K562 (cell line): ENCODE measurements at regions not wholly inside any gene's neighbourhood (a gene's known extent, or its start where the extent isn't known, plus 50 kb on each side); places are given as distances from the start of the nearest gene placed in this dataset.

ENCODE experiments used
- HCFC1 ChIP-seq: IDR thresholded peaks from 2 replicates; pipeline ENCODE4 v1.6.1; 2012; ENCODE audit warnings: low read depth, low read length, improper control_type of control experiment
- HDAC2 ChIP-seq: fragments of 450-650 bp; IDR thresholded peaks from 2 replicates; pipeline ENCODE4 v1.6.1; 2016; ENCODE audit warnings: mild to moderate bottlenecking
- IFI16 ChIP-seq: fragments of 250-450 bp; sonication (Bioruptor Pico); IDR thresholded peaks from 2 replicates; pipeline ENCODE4 v2.1.2; 2022; ENCODE audit warnings: mild to moderate bottlenecking, inconsistent platforms
- LCOR ChIP-seq: sonication (generic); formaldehyde crosslinking; IDR thresholded peaks from 2 replicates; pipeline ENCODE4 v1.8.0; 2022; ENCODE audit warnings: mild to moderate bottlenecking, missing genetic modification reagents
- RBM17 ChIP-seq: fragments of 200-400 bp; formaldehyde crosslinking; IDR thresholded peaks from 2 replicates; pipeline ENCODE4 v1.6.1; 2017; ENCODE audit warnings: low read depth, mild to moderate bottlenecking, low read length, borderline replicate concordance
- SP2 ChIP-seq: IDR thresholded peaks from 2 replicates; pipeline ENCODE4 v1.6.1; 2011; ENCODE audit warnings: mild to moderate bottlenecking, low read depth, low read length, moderate library complexity; ENCODE audit not compliant: poor library complexity, severe bottlenecking; ENCODE audit errors: extremely low read depth
- ZNF3 ChIP-seq: fragments of 250-450 bp; sonication (Bioruptor Pico); IDR thresholded peaks from 2 replicates; pipeline ENCODE4 v1.5.0; 2021; ENCODE audit warnings: mild to moderate bottlenecking, moderate library complexity
- TF ChIP-seq, protein P1 (sequence below): fragments of 200-600 bp; sonication (generic); IDR thresholded peaks from one replicate; pipeline ENCODE4 v1.6.1; 2012; ENCODE audit warnings: mild to moderate bottlenecking, low read depth, low read length, inconsistent platforms
- TF ChIP-seq, protein P2 (sequence below): sonication (generic); formaldehyde crosslinking; IDR thresholded peaks from 2 replicates; pipeline ENCODE4 v1.8.1; 2023; ENCODE audit warnings: mild to moderate bottlenecking, missing genetic modification reagents
- TF ChIP-seq, protein P3 (sequence below), 2 experiments: fragments of 200-800 bp in 1 of 2; sonication (Bioruptor generic) in 1 of 2; sonication (generic) in 1 of 2; formaldehyde crosslinking in 1 of 2; IDR thresholded peaks in 1 of 2; conservative IDR thresholded peaks in 1 of 2; 2 replicates each; pipeline versions ENCODE4 v1.5.0 to v1.6.1; 2016 to 2020; ENCODE audit warnings: missing compliant biosample characterization in 1 of 2, missing genetic modification characterization in 1 of 2, missing genetic modification reagents in 1 of 2

DNA sequence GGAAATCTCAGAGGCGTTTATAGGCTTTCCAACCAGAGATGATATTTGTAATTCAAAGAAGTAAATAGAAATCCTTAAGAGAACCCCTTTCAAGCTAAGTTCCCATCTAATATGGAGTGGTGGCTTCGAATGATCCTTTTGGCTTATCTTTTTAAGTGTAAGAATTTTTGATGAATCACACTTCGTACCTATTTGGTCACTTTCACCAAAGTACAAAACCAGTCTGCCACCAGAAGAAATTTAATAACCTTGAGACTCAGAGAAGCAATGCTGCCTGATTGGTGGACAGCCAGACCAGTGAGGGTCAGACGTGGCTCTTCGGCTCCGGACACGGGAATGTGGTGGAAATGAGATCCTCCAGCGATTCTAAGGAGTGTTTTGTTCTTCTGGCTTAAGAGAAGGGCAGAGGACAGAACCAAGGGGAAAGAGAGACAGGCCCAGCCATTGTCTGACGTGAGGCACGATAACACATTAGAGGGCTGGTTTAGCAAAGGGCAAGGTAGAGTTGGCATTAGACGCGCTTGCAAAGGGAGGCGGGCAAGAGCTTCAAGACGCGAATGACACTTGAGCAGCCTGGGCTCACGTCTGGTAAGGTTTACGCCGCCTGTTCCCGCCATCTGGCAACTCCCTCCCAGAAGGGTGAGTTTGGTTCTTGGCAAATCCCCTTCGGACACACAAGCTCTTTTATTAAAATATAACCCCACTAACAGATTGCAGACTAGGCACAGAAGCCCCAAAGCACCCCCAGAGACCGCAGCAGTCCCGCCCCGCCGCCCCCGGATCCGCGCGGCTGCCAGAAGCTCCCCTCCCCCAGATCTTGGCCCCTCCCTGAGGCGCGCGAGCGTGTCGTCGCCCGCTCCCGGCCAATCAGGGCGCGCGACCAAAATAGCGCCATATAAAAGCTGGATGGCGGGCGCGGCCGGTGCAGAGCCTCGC is 50.0 kb upstream of the EZR start (continued):
- TF ChIP-seq, protein P1, sequence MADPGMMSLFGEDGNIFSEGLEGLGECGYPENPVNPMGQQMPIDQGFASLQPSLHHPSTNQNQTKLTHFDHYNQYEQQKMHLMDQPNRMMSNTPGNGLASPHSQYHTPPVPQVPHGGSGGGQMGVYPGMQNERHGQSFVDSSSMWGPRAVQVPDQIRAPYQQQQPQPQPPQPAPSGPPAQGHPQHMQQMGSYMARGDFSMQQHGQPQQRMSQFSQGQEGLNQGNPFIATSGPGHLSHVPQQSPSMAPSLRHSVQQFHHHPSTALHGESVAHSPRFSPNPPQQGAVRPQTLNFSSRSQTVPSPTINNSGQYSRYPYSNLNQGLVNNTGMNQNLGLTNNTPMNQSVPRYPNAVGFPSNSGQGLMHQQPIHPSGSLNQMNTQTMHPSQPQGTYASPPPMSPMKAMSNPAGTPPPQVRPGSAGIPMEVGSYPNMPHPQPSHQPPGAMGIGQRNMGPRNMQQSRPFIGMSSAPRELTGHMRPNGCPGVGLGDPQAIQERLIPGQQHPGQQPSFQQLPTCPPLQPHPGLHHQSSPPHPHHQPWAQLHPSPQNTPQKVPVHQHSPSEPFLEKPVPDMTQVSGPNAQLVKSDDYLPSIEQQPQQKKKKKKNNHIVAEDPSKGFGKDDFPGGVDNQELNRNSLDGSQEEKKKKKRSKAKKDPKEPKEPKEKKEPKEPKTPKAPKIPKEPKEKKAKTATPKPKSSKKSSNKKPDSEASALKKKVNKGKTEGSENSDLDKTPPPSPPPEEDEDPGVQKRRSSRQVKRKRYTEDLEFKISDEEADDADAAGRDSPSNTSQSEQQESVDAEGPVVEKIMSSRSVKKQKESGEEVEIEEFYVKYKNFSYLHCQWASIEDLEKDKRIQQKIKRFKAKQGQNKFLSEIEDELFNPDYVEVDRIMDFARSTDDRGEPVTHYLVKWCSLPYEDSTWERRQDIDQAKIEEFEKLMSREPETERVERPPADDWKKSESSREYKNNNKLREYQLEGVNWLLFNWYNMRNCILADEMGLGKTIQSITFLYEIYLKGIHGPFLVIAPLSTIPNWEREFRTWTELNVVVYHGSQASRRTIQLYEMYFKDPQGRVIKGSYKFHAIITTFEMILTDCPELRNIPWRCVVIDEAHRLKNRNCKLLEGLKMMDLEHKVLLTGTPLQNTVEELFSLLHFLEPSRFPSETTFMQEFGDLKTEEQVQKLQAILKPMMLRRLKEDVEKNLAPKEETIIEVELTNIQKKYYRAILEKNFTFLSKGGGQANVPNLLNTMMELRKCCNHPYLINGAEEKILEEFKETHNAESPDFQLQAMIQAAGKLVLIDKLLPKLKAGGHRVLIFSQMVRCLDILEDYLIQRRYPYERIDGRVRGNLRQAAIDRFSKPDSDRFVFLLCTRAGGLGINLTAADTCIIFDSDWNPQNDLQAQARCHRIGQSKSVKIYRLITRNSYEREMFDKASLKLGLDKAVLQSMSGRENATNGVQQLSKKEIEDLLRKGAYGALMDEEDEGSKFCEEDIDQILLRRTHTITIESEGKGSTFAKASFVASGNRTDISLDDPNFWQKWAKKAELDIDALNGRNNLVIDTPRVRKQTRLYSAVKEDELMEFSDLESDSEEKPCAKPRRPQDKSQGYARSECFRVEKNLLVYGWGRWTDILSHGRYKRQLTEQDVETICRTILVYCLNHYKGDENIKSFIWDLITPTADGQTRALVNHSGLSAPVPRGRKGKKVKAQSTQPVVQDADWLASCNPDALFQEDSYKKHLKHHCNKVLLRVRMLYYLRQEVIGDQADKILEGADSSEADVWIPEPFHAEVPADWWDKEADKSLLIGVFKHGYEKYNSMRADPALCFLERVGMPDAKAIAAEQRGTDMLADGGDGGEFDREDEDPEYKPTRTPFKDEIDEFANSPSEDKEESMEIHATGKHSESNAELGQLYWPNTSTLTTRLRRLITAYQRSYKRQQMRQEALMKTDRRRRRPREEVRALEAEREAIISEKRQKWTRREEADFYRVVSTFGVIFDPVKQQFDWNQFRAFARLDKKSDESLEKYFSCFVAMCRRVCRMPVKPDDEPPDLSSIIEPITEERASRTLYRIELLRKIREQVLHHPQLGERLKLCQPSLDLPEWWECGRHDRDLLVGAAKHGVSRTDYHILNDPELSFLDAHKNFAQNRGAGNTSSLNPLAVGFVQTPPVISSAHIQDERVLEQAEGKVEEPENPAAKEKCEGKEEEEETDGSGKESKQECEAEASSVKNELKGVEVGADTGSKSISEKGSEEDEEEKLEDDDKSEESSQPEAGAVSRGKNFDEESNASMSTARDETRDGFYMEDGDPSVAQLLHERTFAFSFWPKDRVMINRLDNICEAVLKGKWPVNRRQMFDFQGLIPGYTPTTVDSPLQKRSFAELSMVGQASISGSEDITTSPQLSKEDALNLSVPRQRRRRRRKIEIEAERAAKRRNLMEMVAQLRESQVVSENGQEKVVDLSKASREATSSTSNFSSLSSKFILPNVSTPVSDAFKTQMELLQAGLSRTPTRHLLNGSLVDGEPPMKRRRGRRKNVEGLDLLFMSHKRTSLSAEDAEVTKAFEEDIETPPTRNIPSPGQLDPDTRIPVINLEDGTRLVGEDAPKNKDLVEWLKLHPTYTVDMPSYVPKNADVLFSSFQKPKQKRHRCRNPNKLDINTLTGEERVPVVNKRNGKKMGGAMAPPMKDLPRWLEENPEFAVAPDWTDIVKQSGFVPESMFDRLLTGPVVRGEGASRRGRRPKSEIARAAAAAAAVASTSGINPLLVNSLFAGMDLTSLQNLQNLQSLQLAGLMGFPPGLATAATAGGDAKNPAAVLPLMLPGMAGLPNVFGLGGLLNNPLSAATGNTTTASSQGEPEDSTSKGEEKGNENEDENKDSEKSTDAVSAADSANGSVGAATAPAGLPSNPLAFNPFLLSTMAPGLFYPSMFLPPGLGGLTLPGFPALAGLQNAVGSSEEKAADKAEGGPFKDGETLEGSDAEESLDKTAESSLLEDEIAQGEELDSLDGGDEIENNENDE = no peak
- TF ChIP-seq HCFC1 = peak; percentile 43; the same call in 1 of the 2 replicates
- no peak for TF ChIP-seq SP2
- no peak for TF ChIP-seq IFI16 (CRISPR knock-in tag)
- TF ChIP-seq RBM17 = no peak
- TF ChIP-seq, protein P2, sequence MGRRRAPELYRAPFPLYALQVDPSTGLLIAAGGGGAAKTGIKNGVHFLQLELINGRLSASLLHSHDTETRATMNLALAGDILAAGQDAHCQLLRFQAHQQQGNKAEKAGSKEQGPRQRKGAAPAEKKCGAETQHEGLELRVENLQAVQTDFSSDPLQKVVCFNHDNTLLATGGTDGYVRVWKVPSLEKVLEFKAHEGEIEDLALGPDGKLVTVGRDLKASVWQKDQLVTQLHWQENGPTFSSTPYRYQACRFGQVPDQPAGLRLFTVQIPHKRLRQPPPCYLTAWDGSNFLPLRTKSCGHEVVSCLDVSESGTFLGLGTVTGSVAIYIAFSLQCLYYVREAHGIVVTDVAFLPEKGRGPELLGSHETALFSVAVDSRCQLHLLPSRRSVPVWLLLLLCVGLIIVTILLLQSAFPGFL = no peak
- TF ChIP-seq LCOR = peak; percentile 76
- TF ChIP-seq HDAC2 = peak; percentile 70
- no peak for TF ChIP-seq ZNF3 (CRISPR knock-in tag)
- TF ChIP-seq, protein P3, sequence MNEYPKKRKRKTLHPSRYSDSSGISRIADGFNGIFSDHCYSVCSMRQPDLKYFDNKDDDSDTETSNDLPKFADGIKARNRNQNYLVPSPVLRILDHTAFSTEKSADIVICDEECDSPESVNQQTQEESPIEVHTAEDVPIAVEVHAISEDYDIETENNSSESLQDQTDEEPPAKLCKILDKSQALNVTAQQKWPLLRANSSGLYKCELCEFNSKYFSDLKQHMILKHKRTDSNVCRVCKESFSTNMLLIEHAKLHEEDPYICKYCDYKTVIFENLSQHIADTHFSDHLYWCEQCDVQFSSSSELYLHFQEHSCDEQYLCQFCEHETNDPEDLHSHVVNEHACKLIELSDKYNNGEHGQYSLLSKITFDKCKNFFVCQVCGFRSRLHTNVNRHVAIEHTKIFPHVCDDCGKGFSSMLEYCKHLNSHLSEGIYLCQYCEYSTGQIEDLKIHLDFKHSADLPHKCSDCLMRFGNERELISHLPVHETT (CRISPR knock-in tag; conservative IDR thresholded peaks at IDR 0.05 in 1 of 2, IDR thresholded peaks at IDR 0.05 in 1 of 2) = no peak; a peak in 1 of 4 replicates
